GM19351 (cell line): ENCODE measurements at regions not wholly inside any gene's neighbourhood (a gene's known extent, or its start where the extent isn't known, plus 50 kb on each side); places are given as distances from the start of the nearest gene placed in this dataset.
"Not testable (repeated sequence)": the region's sequence is repeated elsewhere in the genome, so short reads cannot be mapped to it uniquely, and the experiment has no call there.

Experiments used
- ATAC-seq: cut with Tn5 transposase; IDR thresholded peaks from one replicate; pipeline ENCODE4 v1.9.1; 2021; ENCODE audit warnings: mild to moderate bottlenecking, moderate library complexity; ENCODE audit not compliant: unreplicated experiment

DNA sequence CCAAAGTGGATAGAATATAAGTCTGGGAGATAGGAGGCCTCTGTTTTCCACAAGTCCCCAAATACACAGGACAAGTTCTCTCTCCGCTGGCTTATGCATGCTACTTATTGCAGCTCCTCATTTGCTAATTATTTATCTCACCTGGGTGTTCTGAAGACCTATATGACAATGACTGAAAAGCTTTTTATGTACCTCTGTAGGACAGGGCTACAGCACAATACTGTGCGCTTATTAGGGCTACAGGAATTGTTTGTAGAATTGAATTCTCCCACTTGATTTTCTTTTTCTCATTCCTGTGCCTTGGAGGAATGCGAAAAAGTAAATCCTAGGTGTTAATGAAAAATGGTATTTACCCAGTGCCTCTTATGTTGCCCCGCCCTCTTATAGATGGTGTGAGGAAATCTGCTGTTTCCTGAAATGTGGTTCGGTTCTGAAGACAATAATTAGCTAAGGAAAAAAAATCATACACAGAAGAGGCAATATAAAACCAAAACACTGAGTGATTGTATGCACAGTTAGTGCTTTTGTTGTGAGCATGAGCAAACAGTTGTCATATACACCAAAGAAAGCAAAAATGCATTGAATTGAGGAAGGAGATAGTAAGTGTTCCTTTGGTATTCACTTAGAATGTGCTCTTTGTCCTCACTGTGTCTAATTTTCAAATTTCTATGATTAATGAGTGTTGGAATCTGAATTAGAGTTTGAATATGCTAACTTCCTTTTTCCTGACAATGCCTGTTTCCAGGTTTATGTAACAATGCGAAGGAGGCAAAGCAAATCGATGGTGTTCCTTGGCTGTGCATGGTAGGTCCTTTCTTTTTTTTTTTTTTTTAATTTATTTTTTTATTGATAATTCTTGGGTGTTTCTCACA, 78.7 kb upstream of the PNPT1 start:
- no peak for ATAC-seq

DNA sequence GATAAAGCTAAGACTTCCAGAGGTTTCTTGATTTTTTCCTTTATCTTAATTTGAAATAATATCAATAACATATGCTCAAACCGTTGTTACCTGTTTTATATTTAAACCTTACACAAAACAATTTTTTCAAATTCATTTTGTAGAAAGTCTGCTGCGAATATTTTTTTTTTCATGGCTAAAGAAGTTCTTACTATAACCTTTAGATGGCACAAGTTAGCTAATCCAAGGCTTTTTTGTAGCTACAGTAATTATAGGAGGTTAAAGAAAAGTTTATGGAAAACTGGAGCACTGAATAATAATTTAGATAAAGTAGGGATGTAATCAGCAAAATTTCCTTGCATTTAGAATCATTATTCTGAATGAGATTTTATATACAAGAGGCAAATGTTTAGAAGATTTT, 78.0 kb upstream of the PNPT1 start:
- no peak for ATAC-seq

DNA sequence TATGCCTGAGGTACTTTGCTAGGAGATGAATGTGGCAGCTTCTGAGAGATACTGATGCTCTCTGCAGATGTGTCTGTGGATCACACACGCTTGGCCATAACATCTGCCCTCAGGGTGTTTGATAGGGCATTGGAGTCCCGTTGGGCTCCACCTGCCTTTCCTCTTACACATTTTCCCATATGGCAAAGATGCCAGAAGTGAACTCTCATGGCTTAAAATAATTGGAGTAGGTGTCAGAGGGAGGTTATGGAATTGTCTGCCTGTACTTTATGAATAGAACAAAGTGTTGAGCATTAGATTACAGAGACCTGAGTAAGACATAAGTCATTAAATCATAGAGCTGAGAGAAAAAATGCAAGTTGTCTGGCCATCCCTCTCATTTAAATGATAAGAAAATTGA, 75.3 kb upstream of the PNPT1 start:
- no peak for ATAC-seq

DNA sequence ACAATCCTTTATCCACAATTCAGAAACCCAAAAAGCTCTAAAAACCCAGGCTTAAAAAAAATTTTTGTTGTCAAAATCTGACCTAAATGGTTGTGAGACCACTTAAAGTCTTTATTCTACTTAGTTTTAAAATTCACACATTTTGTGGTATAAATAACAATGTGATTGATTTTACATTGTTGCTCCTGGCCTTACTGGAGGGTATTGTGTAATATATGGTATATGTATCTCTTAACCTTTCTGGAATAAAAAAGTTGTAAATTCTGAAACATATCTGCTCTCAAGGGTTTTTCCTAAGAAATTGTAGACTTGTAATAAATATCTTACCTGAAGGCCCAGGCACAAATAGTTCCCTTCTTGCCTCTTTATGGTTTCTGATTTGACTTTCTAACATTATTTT, 73.3 kb upstream of the PNPT1 start:
- ATAC-seq, result no peak

DNA sequence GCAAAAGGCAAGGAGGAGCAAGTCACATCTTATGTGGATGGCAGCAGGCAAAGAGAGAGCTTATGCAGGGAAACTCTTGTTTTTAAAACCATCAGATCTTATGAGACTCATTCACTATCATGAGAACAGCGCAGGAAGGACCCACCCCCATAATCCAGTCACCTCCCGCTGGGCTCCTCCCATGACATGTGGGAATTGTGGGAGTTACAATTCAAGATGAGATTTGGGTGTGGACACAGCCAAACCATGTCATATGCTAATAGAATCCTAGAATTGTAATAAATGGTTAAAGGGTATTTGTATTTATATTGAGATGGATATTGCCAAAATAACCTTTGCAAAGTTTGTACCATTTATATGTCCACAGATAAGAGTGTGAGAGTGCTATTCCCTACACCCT, 72.1 kb upstream of the PNPT1 start:
- ATAC-seq, result not testable (repeated sequence)

DNA sequence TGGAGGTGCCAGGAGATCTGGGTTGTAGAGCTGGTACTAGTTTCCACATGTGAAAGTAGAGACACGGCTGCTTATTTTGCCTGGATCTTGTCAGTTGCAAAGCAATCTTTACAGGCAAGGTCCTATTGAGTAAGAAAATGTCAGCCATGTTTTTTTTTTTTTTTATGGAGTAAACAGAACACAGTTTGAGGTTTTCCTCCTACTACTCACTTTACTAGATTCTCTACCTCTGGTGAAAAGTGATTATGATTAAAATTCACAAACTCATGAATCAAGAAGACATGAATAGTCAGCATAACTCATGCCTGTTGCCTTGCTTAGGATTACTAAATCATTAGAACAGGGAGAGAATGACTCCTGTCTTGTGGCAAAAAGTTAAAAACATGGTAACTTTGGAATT, 70.1 kb upstream of the PNPT1 start:
- ATAC-seq, result no peak

DNA sequence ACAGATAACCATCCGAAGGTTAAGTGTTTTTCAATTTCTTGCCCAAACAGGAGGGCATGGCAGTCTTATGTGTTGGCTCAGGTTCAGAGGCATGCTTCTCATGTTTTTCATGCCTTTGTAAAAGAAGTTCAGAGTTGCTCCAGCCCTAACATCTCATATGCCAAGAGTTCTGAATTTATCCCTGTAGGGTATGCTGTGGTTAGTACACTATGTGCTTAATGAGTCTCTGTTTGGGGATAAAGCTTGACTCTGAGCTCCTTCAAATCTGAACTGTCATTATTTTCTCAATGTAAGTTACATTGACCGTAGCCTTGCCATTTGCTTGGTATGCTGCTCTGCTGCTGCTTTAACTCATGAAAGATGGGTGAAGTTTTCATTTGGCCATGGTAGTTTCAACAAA, 67.9 kb upstream of the PNPT1 start:
- ATAC-seq, result no peak

DNA sequence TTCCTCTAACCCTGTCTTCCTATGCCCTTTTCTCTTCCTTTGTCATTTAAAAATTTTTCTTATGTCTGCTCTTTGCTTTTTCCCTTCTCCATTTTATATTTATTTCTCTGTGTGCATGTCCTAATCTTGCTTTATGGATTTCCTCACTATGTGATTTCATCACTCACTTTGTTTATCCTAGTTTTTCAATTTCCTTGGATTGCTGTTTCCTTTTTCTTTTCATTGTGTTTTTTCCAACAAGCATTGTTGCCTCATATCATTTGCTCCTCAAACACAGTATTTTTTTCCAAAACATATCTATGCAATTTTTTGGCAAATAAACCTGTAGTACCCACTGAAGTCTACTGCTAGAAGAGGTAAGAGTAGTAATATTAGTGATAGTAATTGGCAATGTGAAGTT, 67.4 kb upstream of the PNPT1 start:
- no peak for ATAC-seq

DNA sequence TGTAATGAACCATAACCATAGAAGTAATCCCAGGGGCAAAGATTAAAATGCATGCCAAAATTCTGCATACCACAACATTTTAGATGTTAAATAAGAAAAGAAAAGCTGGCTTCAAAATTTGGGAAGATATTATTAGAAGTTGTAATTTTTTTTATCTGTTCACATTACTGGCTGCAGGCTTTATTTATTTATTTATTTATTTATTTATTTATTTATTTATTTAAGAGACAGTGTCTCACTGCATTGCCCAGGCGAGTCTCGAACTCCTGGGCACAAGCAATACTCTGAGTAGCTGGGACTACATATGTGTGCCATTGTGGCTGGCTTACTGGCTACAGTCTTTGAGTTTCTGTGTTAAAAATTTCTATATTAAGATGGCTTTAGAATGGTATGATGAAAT, 66.5 kb upstream of the PNPT1 start:
- ATAC-seq, result no peak

DNA sequence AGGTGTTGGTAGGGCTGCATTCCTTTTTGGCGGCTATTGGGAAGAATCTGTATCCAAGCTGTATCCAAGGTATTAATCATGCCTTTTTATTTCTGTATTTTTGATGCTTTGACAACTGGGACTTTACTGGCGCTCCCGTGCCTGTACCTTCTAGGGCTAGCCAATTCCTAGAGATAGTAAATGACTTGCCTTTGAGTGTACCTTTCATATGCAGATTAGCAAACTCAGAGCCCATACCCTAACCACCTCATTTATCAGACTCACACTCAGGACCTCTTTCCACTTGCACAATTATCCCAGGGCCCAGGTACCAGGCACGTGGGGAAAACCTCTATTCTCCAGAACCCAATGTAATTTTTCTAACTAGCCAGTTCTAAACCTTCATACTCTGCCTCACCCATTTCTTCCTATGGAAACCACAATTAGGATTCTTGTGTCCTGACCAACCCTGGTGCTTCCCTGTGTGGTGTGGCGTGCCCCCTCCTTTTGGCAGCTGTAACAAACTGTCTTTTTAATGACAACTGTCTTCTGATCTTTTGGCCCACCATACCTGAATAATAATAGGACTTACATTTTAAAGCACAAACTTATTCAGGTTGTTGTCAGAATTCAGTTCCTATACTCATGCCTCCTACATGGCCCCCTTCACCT, 65.8 kb upstream of the PNPT1 start:
- no peak for ATAC-seq

DNA sequence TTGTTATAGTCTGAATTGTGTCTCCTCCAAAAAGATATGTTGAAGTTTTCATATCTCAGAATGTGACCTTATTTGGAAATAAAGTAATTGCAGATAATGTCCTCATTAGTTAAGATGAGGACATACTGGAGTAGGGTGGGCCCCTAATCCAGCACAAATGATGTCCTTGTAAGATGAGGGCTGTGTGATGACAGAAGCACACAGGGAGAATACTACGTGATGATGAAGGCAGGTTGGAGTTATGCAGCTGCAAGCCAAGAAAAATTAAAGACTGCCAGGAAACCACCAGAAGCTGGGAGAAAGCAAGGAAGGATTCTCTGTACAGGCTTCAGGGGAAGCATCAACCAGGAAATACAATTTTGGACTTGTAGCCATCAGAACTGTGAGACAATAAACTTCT, 58.3 kb upstream of the PNPT1 start:
- no peak for ATAC-seq

DNA sequence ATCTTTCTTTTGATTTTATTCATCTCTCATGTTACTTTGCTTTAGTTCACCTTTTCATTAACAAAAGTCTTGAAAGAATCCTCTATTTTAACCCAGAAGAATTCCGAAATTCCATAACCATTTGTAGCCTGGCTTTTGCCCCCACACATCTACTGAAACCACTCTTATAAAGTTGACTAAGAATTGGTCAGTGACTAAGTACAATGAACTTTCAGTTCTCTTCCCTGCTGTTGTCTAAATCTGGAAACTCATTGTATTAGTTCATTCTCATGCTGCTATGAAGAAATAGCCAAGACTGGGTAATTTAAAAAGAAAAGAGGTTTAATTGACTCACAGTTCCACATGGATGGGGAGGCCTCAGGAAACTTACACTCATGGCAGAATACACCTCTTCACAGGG, 49.9 kb upstream of the PNPT1 start:
- peak; percentile 70 for ATAC-seq
